IgD-negative memory B cell (primary cell): ENCODE measurements at regions not wholly inside any gene's neighbourhood (a gene's known extent, or its start where the extent isn't known, plus 50 kb on each side); places are given as distances from the start of the nearest gene placed in this dataset.

Experiments used
- H3K27ac Mint-ChIP-seq, 3 donors: one replicate each; pipeline ENCODE4 v1.8.0; 2020 to 2022; ENCODE audit warnings: mild to moderate bottlenecking in 3 of 3, mixed read lengths in 3 of 3, moderate library complexity in 1 of 3
- H3K27me3 Mint-ChIP-seq: one replicate; pipeline ENCODE4 v1.8.0; 2021; ENCODE audit warnings: mixed read lengths
- H3K36me3 Mint-ChIP-seq: one replicate; pipeline ENCODE4 v1.8.0; 2020; ENCODE audit warnings: mild to moderate bottlenecking, mixed read lengths
- H3K4me1 Mint-ChIP-seq, 3 donors: one replicate each; pipeline ENCODE4 v1.8.0; 2020 to 2022; ENCODE audit warnings: mixed read lengths in 3 of 3, mild to moderate bottlenecking in 1 of 3
- H3K4me3 Mint-ChIP-seq, 4 donors: one replicate each; pipeline ENCODE4 v1.8.0; 2020 to 2022; ENCODE audit warnings: mild to moderate bottlenecking in 4 of 4, mixed read lengths in 4 of 4, moderate library complexity in 3 of 4
- H3K9me3 Mint-ChIP-seq, 3 donors: one replicate each; pipeline ENCODE4 v1.8.0; 2020 to 2021; ENCODE audit warnings: mixed read lengths in 3 of 3, mild to moderate bottlenecking in 1 of 3

GRCh38 chr14:101460986-101461750, 100.1 kb upstream of the DIO3 start:
- H3K27me3 Mint-ChIP-seq: peaks cover 28% of the 10 kb centered on the region
- H3K27ac Mint-ChIP-seq: no peak overlapping the region
- no peaks in the 10 kb centered on the region for H3K9me3 Mint-ChIP-seq
- H3K36me3 Mint-ChIP-seq: no peaks in the 10 kb centered on the region
- no peak overlapping the region for H3K4me3 Mint-ChIP-seq
- peaks cover 0 to 3% (median 3%) of the 10 kb centered on the region in 3 donors for H3K4me1 Mint-ChIP-seq

GRCh38 chr14:101461891-101462290, 99.4 kb upstream of the DIO3 start:
- H3K4me1 Mint-ChIP-seq: peaks cover 0 to 3% (median 1%) of the 10 kb centered on the region in 3 donors
- H3K9me3 Mint-ChIP-seq: no peaks in the 10 kb centered on the region
- no peak overlapping the region for H3K27ac Mint-ChIP-seq
- peaks cover 20% of the 10 kb centered on the region for H3K27me3 Mint-ChIP-seq
- no peak overlapping the region for H3K4me3 Mint-ChIP-seq
- H3K36me3 Mint-ChIP-seq: no peaks in the 10 kb centered on the region

DNA sequence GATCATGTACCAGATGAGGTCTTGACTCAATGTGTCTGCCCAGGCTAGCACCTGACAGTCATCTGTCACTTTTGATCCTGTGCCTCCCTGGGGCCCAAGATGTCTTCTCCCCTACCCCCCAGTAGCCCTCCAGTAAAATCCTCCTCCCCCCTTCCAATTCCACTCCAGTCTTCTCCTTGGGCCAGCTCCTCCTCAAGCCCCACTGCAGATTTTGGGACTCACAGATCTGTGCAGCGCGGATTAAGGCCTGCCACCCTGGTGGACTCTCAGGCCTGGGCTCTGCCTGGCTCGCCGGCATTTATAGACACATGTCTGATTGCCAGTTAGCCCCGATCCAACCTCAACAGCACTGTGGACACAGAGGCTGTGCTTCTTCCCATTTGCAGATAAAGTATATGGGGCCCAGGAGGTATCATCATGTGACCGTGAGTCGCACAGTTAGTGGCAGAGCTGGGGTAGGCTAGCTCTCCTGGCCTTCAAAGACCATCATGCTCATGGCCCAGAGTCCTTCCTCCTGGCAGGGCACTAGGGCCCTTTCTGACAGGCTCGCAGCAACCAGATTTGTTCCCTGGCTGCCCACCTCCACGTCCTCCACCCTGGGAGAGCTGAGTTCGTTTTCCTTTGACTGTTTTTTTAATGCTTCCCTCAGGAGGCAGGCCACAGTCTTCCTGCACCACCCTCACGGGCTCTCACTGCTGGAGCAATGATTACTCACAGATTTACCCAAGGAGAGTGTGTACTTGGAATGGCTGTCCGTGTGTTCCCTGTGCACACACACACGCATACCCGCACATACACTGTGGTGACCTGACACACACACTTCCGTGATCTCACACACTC, 98.3 kb upstream of the DIO3 start:
- Mint-ChIP-seq H3K36me3 (no peaks in the 10 kb centered on the region), H3K27me3 (peaks cover 19% of the 10 kb centered on the region), H3K9me3 (no peaks in the 10 kb centered on the region), H3K4me3 (no peak overlapping the region), H3K4me1 (peaks cover 0 to 1% (median 0%) of the 10 kb centered on the region in 3 donors), H3K27ac (no peak overlapping the region)

DNA sequence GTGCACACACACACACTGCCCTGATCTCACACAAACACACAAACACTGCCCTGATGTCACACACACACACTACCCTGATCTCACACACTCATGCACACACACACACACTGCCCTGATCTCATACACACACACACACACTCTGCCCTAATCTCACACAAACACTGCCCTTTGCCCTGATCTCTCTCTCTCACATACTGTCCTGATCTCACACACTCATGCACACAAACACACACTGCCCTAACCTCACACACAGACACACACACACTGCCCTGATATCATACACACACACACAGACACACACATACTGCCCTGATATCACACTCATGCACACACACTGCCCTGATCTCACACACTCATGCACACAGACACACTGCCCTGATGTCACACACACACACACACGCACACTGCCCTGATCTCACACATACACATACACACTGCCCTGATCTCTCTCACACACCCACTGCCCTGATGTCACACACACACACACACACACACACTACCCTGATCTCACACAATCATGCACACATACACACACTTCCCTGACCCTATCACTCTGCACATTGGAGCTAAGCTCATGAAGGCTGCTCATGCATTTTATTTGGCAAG, 97.6 kb upstream of the DIO3 start:
- peaks cover 19% of the 10 kb centered on the region for H3K27me3 Mint-ChIP-seq
- H3K4me3 Mint-ChIP-seq: no peak overlapping the region
- H3K9me3 Mint-ChIP-seq: no peaks in the 10 kb centered on the region
- peaks cover 0 to 1% (median 0%) of the 10 kb centered on the region in 3 donors for H3K4me1 Mint-ChIP-seq
- H3K27ac Mint-ChIP-seq: no peak overlapping the region
- H3K36me3 Mint-ChIP-seq: no peaks in the 10 kb centered on the region

DNA sequence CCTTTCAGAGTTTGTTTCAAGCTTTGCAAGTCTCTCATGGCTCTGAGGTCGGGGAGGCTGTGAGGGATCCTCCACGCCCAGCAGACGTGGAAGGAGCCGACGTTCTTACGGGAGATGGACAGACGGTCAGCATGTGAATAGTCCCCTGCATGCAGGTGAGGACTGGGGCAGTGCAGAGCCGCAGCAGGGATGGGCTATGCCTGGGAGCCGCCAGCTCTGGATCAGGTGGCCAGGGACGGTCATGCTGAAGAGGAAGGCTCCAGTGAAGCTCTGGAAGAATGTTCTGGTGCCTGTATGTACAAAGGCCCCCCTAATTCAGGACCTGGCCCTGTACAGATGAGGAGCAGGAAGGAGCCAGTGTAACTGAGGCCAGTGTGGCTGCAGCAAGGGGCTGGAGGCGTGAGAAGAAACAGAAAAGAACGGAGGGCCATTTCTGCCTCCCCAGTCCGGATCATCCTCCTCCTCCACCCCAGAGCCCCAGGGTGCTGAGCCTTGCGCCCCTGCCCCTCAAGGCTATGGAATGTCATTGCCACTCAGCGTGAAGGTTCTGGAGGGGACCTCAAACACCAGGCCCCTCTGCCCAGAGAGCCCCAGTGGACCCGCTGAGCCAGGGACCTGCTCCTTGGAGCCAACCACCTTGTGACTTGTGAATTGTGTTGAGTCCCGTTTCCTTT, 96.8 kb upstream of the DIO3 start:
- no peak overlapping the region for H3K27ac Mint-ChIP-seq
- peaks cover 0 to 1% (median 0%) of the 10 kb centered on the region in 3 donors for H3K4me1 Mint-ChIP-seq
- peaks cover 18% of the 10 kb centered on the region for H3K27me3 Mint-ChIP-seq
- H3K9me3 Mint-ChIP-seq: no peaks in the 10 kb centered on the region
- no peaks in the 10 kb centered on the region for H3K36me3 Mint-ChIP-seq
- H3K4me3 Mint-ChIP-seq: no peak overlapping the region

GRCh38 chr14:101464984-101465794, 96.1 kb upstream of the DIO3 start:
- Mint-ChIP-seq H3K36me3 (no peaks in the 10 kb centered on the region), H3K27me3 (peaks cover 14% of the 10 kb centered on the region), H3K9me3 (no peaks in the 10 kb centered on the region), H3K4me3 (no peak overlapping the region), H3K27ac (no peak overlapping the region), H3K4me1 (peaks cover 0 to 1% (median 0%) of the 10 kb centered on the region in 3 donors)

GRCh38 chr14:101465795-101466448, 95.4 kb upstream of the DIO3 start:
- peaks cover 8% of the 10 kb centered on the region for H3K27me3 Mint-ChIP-seq
- no peak overlapping the region for H3K27ac Mint-ChIP-seq
- H3K36me3 Mint-ChIP-seq: no peaks in the 10 kb centered on the region
- H3K4me3 Mint-ChIP-seq: no peak overlapping the region
- H3K9me3 Mint-ChIP-seq: no peaks in the 10 kb centered on the region
- H3K4me1 Mint-ChIP-seq: no peaks in the 10 kb centered on the region

- Mint-ChIP-seq H3K9me3 (no peaks in the 10 kb centered on the region), H3K4me3 (no peak overlapping the region), H3K36me3 (no peaks in the 10 kb centered on the region), H3K27me3 (peaks cover 2% of the 10 kb centered on the region), H3K27ac (no peak overlapping the region), H3K4me1 (no peaks in the 10 kb centered on the region)
Measured at GRCh38 chr14:101466456-101467180, 94.7 kb upstream of the DIO3 start.

DNA sequence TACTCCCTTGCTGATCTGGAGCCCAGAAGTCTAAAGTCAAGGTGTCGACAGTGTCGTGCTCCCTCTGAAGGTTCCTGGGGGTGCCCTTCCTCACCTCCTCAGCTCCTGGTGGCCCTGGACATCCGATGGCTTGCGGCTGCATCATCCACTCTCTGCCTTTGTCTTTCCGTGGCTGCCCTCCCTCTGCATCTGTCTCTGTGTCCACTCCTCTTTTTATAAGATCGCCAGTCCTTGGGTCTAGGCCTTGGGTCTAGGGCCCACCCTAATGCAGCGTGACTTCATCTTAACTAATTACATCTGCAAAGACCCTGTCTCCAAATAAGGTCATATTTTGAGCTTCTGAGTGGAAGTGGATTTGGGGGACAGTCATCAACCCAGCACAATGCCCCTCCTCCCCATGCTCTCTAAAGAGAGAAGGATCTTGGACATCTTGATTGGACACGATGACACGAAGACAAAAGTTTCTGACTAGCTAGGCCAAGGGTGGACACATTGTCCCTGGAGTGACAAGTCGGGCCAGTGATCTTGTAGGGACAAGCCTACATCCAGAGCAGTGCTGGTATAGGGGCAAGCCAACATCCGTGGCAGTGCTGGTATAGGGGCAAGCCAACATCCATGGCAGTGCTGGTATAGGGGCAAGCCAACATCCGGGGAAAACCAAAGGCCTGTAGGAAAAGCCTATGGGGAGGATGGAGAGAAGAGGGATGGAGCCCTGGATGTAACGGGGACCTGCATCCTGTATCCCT, 93.9 kb upstream of the DIO3 start:
- no peak overlapping the region for H3K27ac Mint-ChIP-seq
- peaks cover 1% of the 10 kb centered on the region for H3K27me3 Mint-ChIP-seq
- H3K36me3 Mint-ChIP-seq: no peaks in the 10 kb centered on the region
- no peaks in the 10 kb centered on the region for H3K9me3 Mint-ChIP-seq
- no peaks in the 10 kb centered on the region for H3K4me1 Mint-ChIP-seq
- H3K4me3 Mint-ChIP-seq: no peak overlapping the region

GRCh38 chr14:101469382-101470247, 91.7 kb upstream of the DIO3 start:
- Mint-ChIP-seq H3K36me3 (no peaks in the 10 kb centered on the region), H3K4me1 (no peaks in the 10 kb centered on the region), H3K4me3 (no peak overlapping the region), H3K27ac (no peak overlapping the region), H3K9me3 (no peaks in the 10 kb centered on the region), H3K27me3 (peaks cover 1% of the 10 kb centered on the region)

GRCh38 chr14:101470266-101470665, 91.0 kb upstream of the DIO3 start:
- Mint-ChIP-seq H3K9me3 (no peaks in the 10 kb centered on the region), H3K36me3 (no peaks in the 10 kb centered on the region), H3K27me3 (peaks cover 1% of the 10 kb centered on the region), H3K4me3 (no peak overlapping the region), H3K27ac (no peak overlapping the region), H3K4me1 (no peaks in the 10 kb centered on the region)
